Activated T-helper 2 cell treated with anti-CD3 and anti-CD28 coated beads, Interferon-gamma antibody, Interleukin-2, Interleukin-4, amounts not matched to agents 10 μg/mL and 5 μg/mL and 100 μg/mL, durations not matched to agents 14 hours and 24 hours and 36 hours (primary cell): ENCODE measurements at regions not wholly inside any gene's neighbourhood (a gene's known extent, or its start where the extent isn't known, plus 50 kb on each side); places are given as distances from the start of the nearest gene placed in this dataset.

Experiments used
- DNase-seq: peaks from one replicate; pipeline ENCODE4 v3.0.0; 2021; ENCODE audit warnings: low spot score
- H3K27ac Mint-ChIP-seq: one replicate; pipeline ENCODE4 v1.8.0; 2021; ENCODE audit warnings: mixed read lengths
- H3K27me3 Mint-ChIP-seq: one replicate; pipeline ENCODE4 v1.8.0; 2021; ENCODE audit warnings: low read depth, mixed read lengths
- H3K36me3 Mint-ChIP-seq: one replicate; pipeline ENCODE4 v1.8.0; 2021; ENCODE audit warnings: low read depth, mixed read lengths
- H3K4me1 Mint-ChIP-seq: one replicate; pipeline ENCODE4 v1.8.0; 2021; ENCODE audit warnings: low read depth, mixed read lengths
- H3K4me3 Mint-ChIP-seq: one replicate; pipeline ENCODE4 v1.8.0; 2021; ENCODE audit warnings: low read depth, mild to moderate bottlenecking, moderate library complexity, mixed read lengths
- H3K9me3 Mint-ChIP-seq: one replicate; pipeline ENCODE4 v1.8.0; 2021; ENCODE audit warnings: mixed read lengths
- intact Hi-C: fragments of 100-400 bp; cut with micrococcal nuclease; formaldehyde crosslinking; loops from one replicate; pipeline ENCODE4 v1.15.1; 2023

DNA sequence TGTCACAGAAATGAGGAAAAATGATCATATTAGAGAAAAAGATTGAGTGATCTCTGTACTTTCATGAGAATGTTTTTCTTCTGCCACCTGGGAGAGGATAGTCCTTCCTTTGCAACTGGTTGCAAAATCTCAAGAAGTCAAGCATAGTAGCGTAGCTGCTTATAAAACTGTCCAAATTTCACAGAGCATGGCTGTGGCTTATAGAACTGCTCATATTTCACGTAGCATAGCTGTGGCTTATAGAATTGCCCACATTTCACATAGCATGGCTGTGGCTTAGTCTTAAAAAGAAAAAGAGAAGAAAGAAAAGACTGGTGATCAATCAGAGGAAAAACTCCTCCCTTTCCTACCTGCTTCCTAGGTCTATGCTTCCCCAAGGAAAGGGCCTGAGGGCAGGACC is 329.5 kb downstream of the SIPA1L2 start:
- Mint-ChIP-seq H3K27ac (no peak overlapping the region), H3K4me3 (no peak overlapping the region), H3K9me3 (no peaks in the 10 kb centered on the region), H3K27me3 (peaks cover 6% of the 10 kb centered on the region), H3K4me1 (no peaks in the 10 kb centered on the region), H3K36me3 (no peaks in the 10 kb centered on the region)
- DNase-seq: no peak
- intact Hi-C loops: no loop called here

DNA sequence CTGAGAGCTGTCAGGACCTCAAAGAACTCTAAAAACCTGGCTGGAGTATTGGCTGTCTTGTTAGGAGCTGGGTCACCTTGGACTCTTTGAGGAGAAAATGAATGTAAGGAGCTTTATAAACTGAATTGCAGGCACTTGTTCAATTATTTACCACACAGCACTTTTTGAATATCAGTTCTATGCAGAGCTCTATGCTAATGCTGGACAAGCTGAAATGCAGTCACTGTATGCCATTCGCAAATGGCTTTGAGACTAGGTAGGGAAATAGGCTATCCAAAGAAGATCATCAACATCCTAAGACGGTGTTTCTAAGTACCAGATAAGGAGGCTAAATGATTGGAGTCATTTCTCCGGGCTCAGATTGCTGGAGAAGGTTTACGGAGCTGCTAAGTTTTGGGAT is 333.5 kb downstream of the SIPA1L2 start:
- H3K27me3 Mint-ChIP-seq: peaks cover 7% of the 10 kb centered on the region
- H3K4me1 Mint-ChIP-seq: peaks cover 2% of the 10 kb centered on the region
- no peaks in the 10 kb centered on the region for H3K9me3 Mint-ChIP-seq
- H3K36me3 Mint-ChIP-seq: no peaks in the 10 kb centered on the region
- intact Hi-C loops: no loop called here
- DNase-seq: no peak
- H3K4me3 Mint-ChIP-seq: no peak overlapping the region
- H3K27ac Mint-ChIP-seq: no peak overlapping the region

DNA sequence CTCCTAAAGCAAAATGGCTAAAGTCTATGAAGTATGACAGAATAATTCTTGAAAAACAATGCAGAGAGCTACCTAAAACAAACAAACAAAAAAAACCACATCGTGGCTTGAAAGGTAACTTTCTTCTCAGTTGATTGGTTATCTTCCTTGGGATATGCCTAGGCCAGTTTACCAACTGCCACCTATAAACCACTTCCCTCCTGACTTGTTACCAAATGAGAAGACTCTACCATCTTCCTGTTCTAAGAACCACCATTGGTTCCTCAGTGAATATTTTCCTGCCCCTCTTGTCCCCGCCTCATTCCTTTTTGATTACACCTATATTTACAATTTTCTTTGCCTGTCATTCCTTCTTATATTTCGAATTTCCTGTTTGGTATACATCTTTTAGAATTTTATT is 336.6 kb downstream of the SIPA1L2 start:
- intact Hi-C loops: no loop called here
- H3K27me3 Mint-ChIP-seq: peaks cover 2% of the 10 kb centered on the region
- no peaks in the 10 kb centered on the region for H3K9me3 Mint-ChIP-seq
- H3K4me1 Mint-ChIP-seq: peaks cover 2% of the 10 kb centered on the region
- H3K36me3 Mint-ChIP-seq: no peaks in the 10 kb centered on the region
- no peak overlapping the region for H3K27ac Mint-ChIP-seq
- DNase-seq: no peak
- H3K4me3 Mint-ChIP-seq: no peak overlapping the region

DNA sequence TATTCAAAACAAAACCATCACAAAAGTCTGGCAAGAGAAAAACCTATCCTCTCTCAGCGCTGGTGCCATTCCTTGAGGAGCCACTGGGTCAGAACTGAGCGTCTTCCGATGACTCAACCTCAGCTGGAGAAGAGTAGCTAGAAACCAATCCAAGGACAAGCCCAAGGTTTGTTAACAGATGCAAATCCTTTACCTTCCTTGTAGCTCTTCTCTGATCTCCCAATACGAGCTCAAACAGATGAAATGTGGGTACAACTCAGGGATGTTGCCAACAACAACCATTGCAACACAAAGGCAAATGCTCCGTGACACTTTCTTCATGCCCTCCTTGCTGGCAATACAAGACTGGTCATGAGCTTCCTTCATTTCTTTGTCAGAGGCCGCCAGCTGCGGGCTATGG is 337.1 kb downstream of the SIPA1L2 start:
- H3K27ac Mint-ChIP-seq: no peak overlapping the region
- intact Hi-C loops: no loop called here

DNA sequence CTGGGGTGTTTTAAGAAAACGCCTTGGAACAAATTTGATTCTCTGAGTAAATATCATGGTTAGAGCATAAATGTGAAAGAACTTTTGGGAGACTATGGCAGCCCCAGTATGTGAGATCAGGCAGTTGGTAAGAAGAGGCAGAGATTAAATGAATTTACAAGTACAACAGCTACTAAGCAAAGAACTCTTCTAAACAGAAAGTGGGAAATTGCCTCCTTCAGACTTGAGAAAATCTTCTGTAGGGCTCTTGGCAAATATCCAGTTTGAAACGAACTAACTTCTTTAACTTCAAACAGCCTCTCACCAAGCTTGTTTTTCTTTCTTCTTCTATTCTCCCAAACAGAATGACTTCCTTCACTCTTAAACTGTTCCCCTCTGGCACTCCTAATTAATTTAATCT is 337.7 kb downstream of the SIPA1L2 start:
- no peak overlapping the region for H3K4me3 Mint-ChIP-seq
- intact Hi-C loops: no loop called here
- no peaks in the 10 kb centered on the region for H3K9me3 Mint-ChIP-seq
- no peaks in the 10 kb centered on the region for H3K36me3 Mint-ChIP-seq
- no peak overlapping the region for H3K27ac Mint-ChIP-seq
- H3K27me3 Mint-ChIP-seq: peaks cover 2% of the 10 kb centered on the region
- no peak for DNase-seq
- peaks cover 2% of the 10 kb centered on the region for H3K4me1 Mint-ChIP-seq

More for the DNA sequence above, 337.1 kb downstream of the SIPA1L2 start:
- no peaks in the 10 kb centered on the region for H3K36me3 Mint-ChIP-seq
- DNase-seq: no peak
- no peaks in the 10 kb centered on the region for H3K9me3 Mint-ChIP-seq
- peaks cover 2% of the 10 kb centered on the region for H3K4me1 Mint-ChIP-seq
- no peak overlapping the region for H3K4me3 Mint-ChIP-seq
- H3K27me3 Mint-ChIP-seq: peaks cover 2% of the 10 kb centered on the region

DNA sequence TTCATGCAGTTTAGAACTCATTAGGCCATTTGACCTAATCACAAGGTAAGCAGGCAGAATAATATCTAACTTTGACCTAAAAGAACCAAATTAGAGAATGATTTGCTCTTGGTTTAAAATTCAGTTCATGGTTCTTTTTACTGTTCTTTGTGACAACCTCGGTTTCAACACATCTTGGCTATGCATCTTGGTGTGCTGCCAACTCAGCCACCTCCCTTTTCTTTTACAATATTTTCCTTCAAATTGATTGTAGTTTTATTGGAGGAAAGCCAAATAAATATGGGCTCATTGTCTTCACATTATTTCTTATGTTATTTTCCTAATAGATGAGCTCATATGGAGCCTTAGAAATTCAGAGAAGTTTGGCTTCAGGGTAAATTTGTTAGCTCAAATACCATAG is 338.3 kb downstream of the SIPA1L2 start:
- H3K27me3 Mint-ChIP-seq: peaks cover 2% of the 10 kb centered on the region
- no peaks in the 10 kb centered on the region for H3K36me3 Mint-ChIP-seq
- no peak overlapping the region for H3K27ac Mint-ChIP-seq
- no peaks in the 10 kb centered on the region for H3K9me3 Mint-ChIP-seq
- H3K4me1 Mint-ChIP-seq: peaks cover 2% of the 10 kb centered on the region
- intact Hi-C loops: no loop called here
- no peak overlapping the region for H3K4me3 Mint-ChIP-seq
- DNase-seq: no peak

DNA sequence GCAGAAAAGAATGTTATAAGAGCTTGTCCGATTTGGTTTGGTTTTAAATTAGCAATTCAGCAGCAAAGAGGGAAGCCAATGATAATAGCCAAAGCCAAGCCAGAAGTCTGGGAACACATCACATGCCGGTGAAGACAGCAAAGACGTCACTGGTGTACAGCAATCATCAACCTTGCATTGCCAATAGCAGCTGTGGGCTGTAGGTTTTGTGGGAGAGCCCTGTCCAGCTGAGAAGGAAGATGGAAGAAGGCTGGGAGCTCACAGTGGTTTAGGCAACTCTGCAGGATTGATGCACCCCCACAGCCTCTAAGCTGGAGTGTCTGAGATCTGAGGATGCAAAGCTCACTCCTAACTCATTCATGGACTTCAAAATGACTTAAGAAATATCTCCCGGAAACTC is 338.7 kb downstream of the SIPA1L2 start:
- H3K4me1 Mint-ChIP-seq: peaks cover 2% of the 10 kb centered on the region
- intact Hi-C loops: no loop called here
- peaks cover 2% of the 10 kb centered on the region for H3K27me3 Mint-ChIP-seq
- H3K27ac Mint-ChIP-seq: no peak overlapping the region
- H3K36me3 Mint-ChIP-seq: no peaks in the 10 kb centered on the region
- no peak overlapping the region for H3K4me3 Mint-ChIP-seq
- no peak for DNase-seq
- no peaks in the 10 kb centered on the region for H3K9me3 Mint-ChIP-seq

DNA sequence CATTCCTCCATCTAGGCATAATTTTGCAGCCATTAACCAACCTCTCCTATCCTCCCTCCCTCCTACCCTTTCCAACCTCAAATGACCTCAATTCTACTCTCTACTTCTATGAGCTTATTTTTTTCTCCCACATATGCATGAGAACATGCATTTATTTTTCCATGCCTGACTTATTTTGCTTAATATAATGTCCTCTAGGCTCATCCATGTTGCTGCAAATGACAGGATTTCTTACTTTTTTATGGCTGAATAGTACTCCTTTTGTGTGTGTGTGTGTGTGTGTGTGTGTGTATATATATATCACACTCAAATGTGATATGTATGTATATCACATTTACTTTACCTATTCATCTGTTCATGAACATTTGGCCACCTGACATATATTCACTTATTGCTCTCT is 339.4 kb downstream of the SIPA1L2 start:
- Mint-ChIP-seq H3K4me1 (peaks cover 2% of the 10 kb centered on the region), H3K27me3 (peaks cover 2% of the 10 kb centered on the region), H3K27ac (no peak overlapping the region), H3K36me3 (no peaks in the 10 kb centered on the region), H3K9me3 (no peaks in the 10 kb centered on the region), H3K4me3 (no peak overlapping the region)
- intact Hi-C loops: no loop called here
- no peak for DNase-seq

DNA sequence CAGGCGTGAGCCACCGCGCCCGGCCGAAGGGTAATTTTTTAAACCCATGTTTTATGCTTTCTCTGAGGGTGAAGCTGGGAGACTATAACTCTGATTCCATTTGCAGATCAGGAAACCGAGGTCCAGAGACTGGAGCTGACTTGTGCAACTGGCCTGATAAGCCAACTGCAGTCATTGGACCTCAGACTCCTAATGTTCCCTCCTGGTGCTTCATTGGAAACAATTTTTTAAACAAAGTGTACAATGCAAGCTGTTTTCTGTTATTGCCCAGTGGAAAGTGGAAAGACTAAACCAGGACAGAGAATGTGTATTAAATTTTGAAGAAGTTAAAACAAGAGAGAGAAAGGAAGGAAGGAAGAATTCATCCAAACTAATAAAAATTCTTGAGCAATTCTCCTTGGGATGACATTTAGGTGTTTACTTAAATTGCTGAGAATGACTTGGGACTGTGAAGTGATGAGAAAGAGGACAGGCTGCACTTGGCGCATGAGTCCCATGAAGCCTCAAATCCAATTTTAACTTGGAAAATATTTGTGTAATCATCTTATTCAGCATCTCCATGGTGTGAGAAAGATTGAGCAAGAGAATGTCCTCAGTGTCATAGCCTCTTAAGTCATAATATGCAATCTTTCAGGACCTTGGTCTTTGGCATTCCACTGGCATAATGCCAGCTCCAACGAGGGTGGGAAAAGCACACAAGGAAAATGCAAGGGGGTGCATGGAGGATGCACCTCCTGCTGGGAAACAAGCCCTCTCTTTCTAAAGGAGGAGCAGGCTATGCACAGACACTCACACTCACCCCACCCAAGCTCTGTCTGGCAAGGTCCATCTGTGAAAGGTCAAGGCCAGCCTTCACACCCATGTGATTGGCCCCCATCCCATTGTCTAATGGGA is 342.0 kb downstream of the SIPA1L2 start:
- no peak overlapping the region for H3K27ac Mint-ChIP-seq
- intact Hi-C loops: no loop called here

DNA sequence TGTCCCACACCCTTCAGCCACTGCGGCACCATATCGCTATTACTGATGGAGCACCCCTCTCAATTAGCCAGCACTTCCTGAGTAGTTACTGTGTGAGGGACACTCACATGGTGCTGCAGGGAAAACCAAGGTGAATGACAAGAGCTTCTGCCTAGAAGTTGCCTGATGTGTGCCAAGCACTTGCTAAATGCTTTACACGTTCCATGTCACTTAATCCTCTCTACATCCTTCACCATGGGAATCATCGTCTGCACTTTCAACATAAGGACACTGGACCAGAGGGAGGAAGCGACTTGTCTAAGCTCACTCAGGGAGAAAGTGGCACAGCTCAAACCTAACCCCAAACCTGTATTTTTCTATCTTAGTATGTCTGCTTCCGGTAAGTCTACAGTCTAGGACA is 344.8 kb downstream of the SIPA1L2 start:
- H3K9me3 Mint-ChIP-seq: no peaks in the 10 kb centered on the region
- intact Hi-C loops: no loop called here
- peaks cover 2% of the 10 kb centered on the region for H3K27me3 Mint-ChIP-seq
- H3K27ac Mint-ChIP-seq: no peak overlapping the region
- H3K4me1 Mint-ChIP-seq: no peaks in the 10 kb centered on the region
- no peak for DNase-seq
- H3K4me3 Mint-ChIP-seq: no peak overlapping the region
- no peaks in the 10 kb centered on the region for H3K36me3 Mint-ChIP-seq

More for the DNA sequence above, 342.0 kb downstream of the SIPA1L2 start:
- no peak overlapping the region for H3K4me3 Mint-ChIP-seq
- H3K36me3 Mint-ChIP-seq: no peaks in the 10 kb centered on the region
- H3K9me3 Mint-ChIP-seq: no peaks in the 10 kb centered on the region
- no peaks in the 10 kb centered on the region for H3K4me1 Mint-ChIP-seq
- peaks cover 2% of the 10 kb centered on the region for H3K27me3 Mint-ChIP-seq
- no peak for DNase-seq

DNA sequence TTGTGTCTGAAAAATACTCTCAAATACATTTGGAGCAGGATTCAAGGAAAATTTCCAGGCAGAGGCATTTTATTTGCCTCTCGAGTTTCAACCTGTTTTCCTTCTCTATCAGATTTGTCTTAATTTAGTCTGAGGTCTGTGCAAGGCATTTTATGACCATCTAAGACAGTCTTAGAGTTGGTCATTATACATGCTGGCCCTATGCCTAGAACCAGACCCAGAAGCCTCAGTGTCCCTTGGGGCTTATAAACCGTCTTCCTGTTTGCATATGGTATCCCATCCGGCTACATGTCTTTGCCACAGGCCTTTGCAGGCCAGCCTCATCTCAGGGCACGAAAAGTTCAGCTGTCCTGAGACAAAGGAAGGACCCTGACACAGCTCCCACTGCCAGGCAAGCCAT is 346.1 kb downstream of the SIPA1L2 start:
- no peak overlapping the region for H3K27ac Mint-ChIP-seq
- no peaks in the 10 kb centered on the region for H3K36me3 Mint-ChIP-seq
- H3K9me3 Mint-ChIP-seq: no peaks in the 10 kb centered on the region
- intact Hi-C loops: no loop called here
- peaks cover 2% of the 10 kb centered on the region for H3K27me3 Mint-ChIP-seq
- no peak overlapping the region for H3K4me3 Mint-ChIP-seq
- H3K4me1 Mint-ChIP-seq: no peaks in the 10 kb centered on the region
- DNase-seq: no peak

DNA sequence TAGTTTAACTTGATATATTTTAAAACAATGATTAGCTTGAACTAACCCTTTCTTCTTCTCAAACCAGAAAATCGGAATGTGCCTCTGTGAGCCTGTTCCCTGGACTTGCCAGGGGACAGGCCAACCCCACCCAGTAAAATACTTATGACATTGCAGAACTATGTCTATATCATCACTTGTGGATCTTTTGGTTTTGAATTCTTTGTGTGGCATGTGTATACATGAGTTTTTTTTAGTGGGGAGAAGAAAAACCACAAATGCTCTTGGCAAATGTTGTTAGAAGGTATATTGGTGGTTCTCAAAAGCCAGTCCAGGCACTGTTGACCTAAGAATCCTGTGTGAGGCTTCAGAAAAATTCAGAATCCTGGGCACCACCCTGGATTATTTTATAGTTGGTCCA is 347.4 kb downstream of the SIPA1L2 start:
- H3K9me3 Mint-ChIP-seq: no peaks in the 10 kb centered on the region
- no peak overlapping the region for H3K27ac Mint-ChIP-seq
- no peak overlapping the region for H3K4me3 Mint-ChIP-seq
- peaks cover 2% of the 10 kb centered on the region for H3K27me3 Mint-ChIP-seq
- H3K36me3 Mint-ChIP-seq: no peaks in the 10 kb centered on the region
- H3K4me1 Mint-ChIP-seq: no peaks in the 10 kb centered on the region
- DNase-seq: no peak
- intact Hi-C loops: no loop called here

DNA sequence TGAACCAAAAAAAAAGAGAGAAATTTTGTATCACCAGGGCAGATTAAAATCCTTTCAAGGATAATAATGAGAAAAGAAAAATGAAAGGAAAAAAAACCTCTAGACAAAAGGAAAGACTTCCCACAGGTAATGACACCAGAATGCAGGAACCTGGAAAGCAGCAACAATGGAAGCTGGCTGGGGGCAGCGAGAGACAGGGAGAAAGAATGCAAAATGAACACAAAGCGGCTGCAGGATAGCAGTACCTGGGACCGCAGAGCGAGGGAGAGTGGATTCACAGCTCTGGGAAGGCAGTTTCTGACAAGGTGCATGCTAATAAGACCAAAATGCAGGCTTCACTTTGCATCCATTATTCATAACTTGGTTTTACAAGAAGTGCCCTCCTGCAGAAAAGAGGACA is 349.0 kb downstream of the SIPA1L2 start:
- no peak overlapping the region for H3K27ac Mint-ChIP-seq
- intact Hi-C loops: no loop called here
- H3K9me3 Mint-ChIP-seq: no peaks in the 10 kb centered on the region
- no peak for DNase-seq
- peaks cover 6% of the 10 kb centered on the region for H3K27me3 Mint-ChIP-seq
- H3K36me3 Mint-ChIP-seq: no peaks in the 10 kb centered on the region
- H3K4me1 Mint-ChIP-seq: no peaks in the 10 kb centered on the region
- no peak overlapping the region for H3K4me3 Mint-ChIP-seq
